IPS-20b (cell line): ENCODE measurements at regions not wholly inside any gene's neighbourhood (a gene's known extent, or its start where the extent isn't known, plus 50 kb on each side); places are given as distances from the start of the nearest gene placed in this dataset.

ENCODE experiments used
- H3K27ac ChIP-seq: one replicate; pipeline ENCODE4 v1.5.1; 2013; ENCODE audit warnings: low read length
- H3K27me3 ChIP-seq: 2 replicates; pipeline ENCODE4 v1.6.1; 2013; ENCODE audit warnings: mild to moderate bottlenecking, low read length, inconsistent platforms; ENCODE audit not compliant: insufficient read depth
- H3K36me3 ChIP-seq: 2 replicates; pipeline ENCODE4 v1.6.1; 2013; ENCODE audit warnings: low read depth, mild to moderate bottlenecking, inconsistent platforms, low read length, moderate library complexity; ENCODE audit not compliant: insufficient read depth
- H3K4me1 ChIP-seq: 2 replicates; pipeline ENCODE4 v1.6.1; 2013; ENCODE audit warnings: mild to moderate bottlenecking, control low read depth, inconsistent platforms, low read length, moderate library complexity; ENCODE audit not compliant: insufficient read depth
- H3K4me3 ChIP-seq: 2 replicates; pipeline ENCODE4 v1.5.1; 2013; ENCODE audit warnings: mild to moderate bottlenecking, low read length, inconsistent platforms
- H3K9ac ChIP-seq: 2 replicates; pipeline ENCODE4 v1.6.1; 2013; ENCODE audit warnings: low read depth, mild to moderate bottlenecking, inconsistent platforms, low read length, moderate library complexity
- H3K9me3 ChIP-seq: 2 replicates; pipeline ENCODE4 v1.6.1; 2013; ENCODE audit warnings: mild to moderate bottlenecking, low read depth, low read length, inconsistent platforms; ENCODE audit not compliant: insufficient read depth

- Histone ChIP-seq H3K4me3 (no peak overlapping the region), H3K9ac (no peak overlapping the region), H3K9me3 (no peaks in the 10 kb centered on the region), H3K4me1 (no peaks in the 10 kb centered on the region), H3K27ac (no peak overlapping the region), H3K36me3 (no peaks in the 10 kb centered on the region), H3K27me3 (no peaks in the 10 kb centered on the region)
These were observed 206.7 kb downstream of the LACC1 start for GRCh38 chr13:44086389-44086788.

- no peak overlapping the region for H3K9ac ChIP-seq
- no peaks in the 10 kb centered on the region for H3K27me3 ChIP-seq
- H3K9me3 ChIP-seq = no peaks in the 10 kb centered on the region
- H3K27ac ChIP-seq = no peak overlapping the region
- H3K4me3 ChIP-seq = no peak overlapping the region
- H3K36me3 ChIP-seq = no peaks in the 10 kb centered on the region
- H3K4me1 ChIP-seq = no peaks in the 10 kb centered on the region
These were observed 208.7 kb downstream of the LACC1 start for GRCh38 chr13:44088411-44088810.

GRCh38 chr13:44088991-44089413 is 209.3 kb downstream of the LACC1 start:
- Histone ChIP-seq H3K27me3 (no peaks in the 10 kb centered on the region), H3K27ac (no peak overlapping the region), H3K9me3 (no peaks in the 10 kb centered on the region), H3K36me3 (no peaks in the 10 kb centered on the region), H3K4me3 (no peak overlapping the region), H3K4me1 (no peaks in the 10 kb centered on the region), H3K9ac (no peak overlapping the region)

GRCh38 chr13:44089452-44089851 is 209.7 kb downstream of the LACC1 start:
- no peak overlapping the region for H3K9ac ChIP-seq
- H3K9me3 ChIP-seq = no peaks in the 10 kb centered on the region
- H3K4me1 ChIP-seq = no peaks in the 10 kb centered on the region
- H3K27ac ChIP-seq = no peak overlapping the region
- no peaks in the 10 kb centered on the region for H3K27me3 ChIP-seq
- no peak overlapping the region for H3K4me3 ChIP-seq
- H3K36me3 ChIP-seq = no peaks in the 10 kb centered on the region

GRCh38 chr13:44092078-44092970 is 212.6 kb downstream of the LACC1 start:
- no peak overlapping the region for H3K9ac ChIP-seq
- no peak overlapping the region for H3K27ac ChIP-seq
- H3K9me3 ChIP-seq = no peaks in the 10 kb centered on the region

GRCh38 chr13:44093607-44094564 is 214.2 kb downstream of the LACC1 start:
- Histone ChIP-seq H3K9me3 (no peaks in the 10 kb centered on the region), H3K9ac (no peak overlapping the region), H3K27ac (no peak overlapping the region), H3K27me3 (no peaks in the 10 kb centered on the region), H3K4me1 (no peaks in the 10 kb centered on the region), H3K36me3 (no peaks in the 10 kb centered on the region), H3K4me3 (no peak overlapping the region)

More at GRCh38 chr13:44092078-44092970, 212.6 kb downstream of the LACC1 start:
- Histone ChIP-seq H3K36me3 (no peaks in the 10 kb centered on the region), H3K4me1 (no peaks in the 10 kb centered on the region), H3K27me3 (no peaks in the 10 kb centered on the region), H3K4me3 (no peak overlapping the region)

- H3K9ac ChIP-seq = no peak overlapping the region
- no peaks in the 10 kb centered on the region for H3K36me3 ChIP-seq
- H3K9me3 ChIP-seq = peaks cover 9% of the 10 kb centered on the region; the same call in 1 of the 2 replicates
- H3K4me1 ChIP-seq = no peaks in the 10 kb centered on the region
- H3K27ac ChIP-seq = no peak overlapping the region
- no peak overlapping the region for H3K4me3 ChIP-seq
- H3K27me3 ChIP-seq = no peaks in the 10 kb centered on the region
These were observed 217.2 kb downstream of the LACC1 start for GRCh38 chr13:44096901-44097300.

- Histone ChIP-seq H3K27ac (no peak overlapping the region), H3K9ac (no peak overlapping the region), H3K27me3 (no peaks in the 10 kb centered on the region), H3K36me3 (no peaks in the 10 kb centered on the region), H3K4me1 (no peaks in the 10 kb centered on the region), H3K9me3 (peaks cover 15% of the 10 kb centered on the region), H3K4me3 (no peak overlapping the region)
These were observed 218.9 kb downstream of the LACC1 start for GRCh38 chr13:44098559-44098958.

GRCh38 chr13:44101347-44102083 is 221.8 kb downstream of the LACC1 start:
- Histone ChIP-seq H3K4me3 (no peak overlapping the region), H3K36me3 (no peaks in the 10 kb centered on the region), H3K9ac (no peak overlapping the region), H3K9me3 (peaks cover 15% of the 10 kb centered on the region), H3K27me3 (no peaks in the 10 kb centered on the region), H3K4me1 (no peaks in the 10 kb centered on the region), H3K27ac (no peak overlapping the region)

- H3K36me3 ChIP-seq = no peaks in the 10 kb centered on the region
- H3K9me3 ChIP-seq = peaks cover 15% of the 10 kb centered on the region
- H3K27me3 ChIP-seq = no peaks in the 10 kb centered on the region
- H3K4me3 ChIP-seq = no peak overlapping the region
- H3K27ac ChIP-seq = no peak overlapping the region
- H3K4me1 ChIP-seq = no peaks in the 10 kb centered on the region
- H3K9ac ChIP-seq = no peak overlapping the region
These were observed 223.9 kb downstream of the LACC1 start for GRCh38 chr13:44103429-44104196.

- Histone ChIP-seq H3K36me3 (no peaks in the 10 kb centered on the region), H3K4me3 (no peak overlapping the region), H3K27ac (no peak overlapping the region), H3K9ac (no peak overlapping the region), H3K27me3 (no peaks in the 10 kb centered on the region), H3K4me1 (no peaks in the 10 kb centered on the region), H3K9me3 (peaks cover 15% of the 10 kb centered on the region)
These were observed 224.4 kb downstream of the LACC1 start for GRCh38 chr13:44104197-44104490.
